GM12878 (cell line): ENCODE measurements at regions not wholly inside any gene's neighbourhood (a gene's known extent, or its start where the extent isn't known, plus 50 kb on each side); places are given as distances from the start of the nearest gene placed in this dataset.

ENCODE experiments used
- ATAC-seq: fragments of 200-7000 bp; cut with Tn5 transposase; 3 replicates; pipeline ENCODE4 v1.9.1; 2020; ENCODE audit warnings: mild to moderate bottlenecking, moderate library complexity
- BruUV-seq: library from RNA; stranded (reverse); fragments of 400-500 nt; replicated peaks from 2 replicates; lab custom pipeline; 2021; lab: Mats Ljungman, UMichigan
- CTCF ChIA-PET: fragments of 300-600 bp; sonication (Branson Sonifier 250); formaldehyde crosslinking; extraction: SDS; loops from one replicate; lab custom pipeline; 2021; ENCODE audit warnings: inconsistent platforms; lab: Yijun Ruan, JAX
- POLR2A ChIA-PET: fragments of 350-600 bp; formaldehyde crosslinking; extraction: SDS; loops from one replicate; lab custom pipeline; 2021; ENCODE audit warnings: inconsistent platforms; lab: Charles Lee
- RAD21 ChIA-PET: fragments of 300-600 bp; sonication (Branson Sonifier 250); formaldehyde crosslinking; loops from one replicate; lab custom pipeline; 2023; ENCODE audit warnings: antibody characterized with exemption; ENCODE audit not compliant: unreplicated experiment; lab: Charles Lee
- SMC1A ChIA-PET: fragments of 300-600 bp; sonication (Branson Sonifier 250); formaldehyde crosslinking; loops from one replicate; lab custom pipeline; 2023; ENCODE audit not compliant: unreplicated experiment, uncharacterized antibody; lab: Charles Lee
- DNase-seq: peaks from one replicate; pipeline ENCODE4 v3.0.0-alpha.2; 2011; ENCODE audit warnings: low read depth, low spot score
- FAIRE-seq: peaks from 3 replicates; lab custom pipeline; 2011; peaks lifted over from hg19 to GRCh38; lab: Jason Lieb, UNC
- H2AFZ ChIP-seq: 2 replicates; pipeline ENCODE4 v1.6.0; 2011; ENCODE audit warnings: low read depth, low read length, control low read depth; ENCODE audit not compliant: control insufficient read depth
- H3K27ac ChIP-seq: 2 replicates; pipeline ENCODE4 v1.5.1; 2011; ENCODE audit warnings: control low read depth; ENCODE audit not compliant: control insufficient read depth, insufficient read depth
- H3K27me3 ChIP-seq, 2 experiments: replicated peaks in 1 of 2; 2 replicates each; pipeline versions ENCODE4 v1.6.0 to v1.6.1; 2011; ENCODE audit warnings: low read length in 1 of 2; ENCODE audit not compliant: control insufficient read depth in 2 of 2, insufficient read depth in 2 of 2
- H3K36me3 ChIP-seq, 2 experiments: 2 replicates each; pipeline ENCODE4 v1.5.1; 2011; ENCODE audit warnings: low read length in 1 of 2; ENCODE audit not compliant: control insufficient read depth in 2 of 2, insufficient read depth in 2 of 2
- H3K4me1 ChIP-seq: 2 replicates; pipeline ENCODE4 v1.6.1; 2011; ENCODE audit warnings: mild to moderate bottlenecking, low read length, moderate library complexity, mixed read lengths; ENCODE audit not compliant: control insufficient read depth, insufficient read depth
- H3K4me2 ChIP-seq: 2 replicates; pipeline ENCODE4 v1.6.0; 2011; ENCODE audit warnings: control low read depth; ENCODE audit not compliant: control insufficient read depth, insufficient read depth
- H3K4me3 ChIP-seq: fragments of 200-600 bp; sonication (generic); 2 replicates; pipeline ENCODE4 v1.5.1; 2016
- H3K79me2 ChIP-seq: 2 replicates; pipeline ENCODE4 v1.6.0; 2011; ENCODE audit warnings: low read length; ENCODE audit not compliant: control insufficient read depth, insufficient read depth
- H3K9ac ChIP-seq: 2 replicates; pipeline ENCODE4 v1.8.0; 2011; ENCODE audit warnings: low read length, control low read depth, mixed read lengths; ENCODE audit not compliant: control insufficient read depth, insufficient read depth
- H3K9me3 ChIP-seq: replicated peaks from 3 replicates; pipeline ENCODE4 v1.5.1; 2011; ENCODE audit warnings: mild to moderate bottlenecking, low read length; ENCODE audit not compliant: control insufficient read depth, insufficient read depth
- H4K20me1 ChIP-seq: 2 replicates; pipeline ENCODE4 v1.6.0; 2011; ENCODE audit not compliant: control insufficient read depth, insufficient read depth
- BMI1 ChIP-seq: fragments of 450-650 bp; IDR thresholded peaks from 2 replicates; pipeline ENCODE4 v1.6.1; 2016; ENCODE audit warnings: mild to moderate bottlenecking, moderate library complexity, borderline replicate concordance
- CEBPB ChIP-seq, 2 experiments: fragments of 150-350 bp in 1 of 2; IDR thresholded peaks; 2 replicates each; pipeline ENCODE4 v1.6.1; 2012 to 2014; ENCODE audit warnings: low read depth in 2 of 2, low read length in 2 of 2, borderline replicate concordance in 1 of 2, inconsistent platforms in 1 of 2
- RAD21 ChIP-seq: IDR thresholded peaks from 2 replicates; pipeline ENCODE4 v1.6.1; 2011; ENCODE audit warnings: mild to moderate bottlenecking, low read depth, low read length, moderate library complexity; ENCODE audit not compliant: insufficient read depth
- SP1 ChIP-seq: IDR thresholded peaks from one replicate; pipeline ENCODE4 v1.6.1; 2011; ENCODE audit warnings: low read depth, low read length
- ZBED1 ChIP-seq: IDR thresholded peaks from 2 replicates; pipeline ENCODE4 v1.6.1; 2016; ENCODE audit warnings: borderline replicate concordance
- WGBS: methylation state at CpG from one replicate; pipeline ENCODE4 v1.1.6; 2016; ENCODE audit warnings: low lambda C conversion rate; ENCODE audit not compliant: insufficient replicate concordance, insufficient coverage; ENCODE audit errors: missing lambda C conversion rate; 5-methylcytosine and 5-hydroxymethylcytosine counted together
- in situ Hi-C: fragments of 300-500 bp; cut with MboI; formaldehyde crosslinking; loops from 9 replicates; pipeline ENCODE4 v1.14.3; 2018; ENCODE audit warnings: mixed read lengths
- intact Hi-C: fragments of 100-400 bp; cut with micrococcal nuclease; formaldehyde crosslinking; loops from one replicate; pipeline ENCODE4 v1.14.2; 2022; ENCODE audit not compliant: unreplicated experiment
- TF ChIP-seq, protein P1 (sequence below): fragments of 450-650 bp; IDR thresholded peaks from 2 replicates; pipeline ENCODE4 v1.6.1; 2017; ENCODE audit warnings: mild to moderate bottlenecking, low read depth, inconsistent platforms; ENCODE audit not compliant: poor library complexity, severe bottlenecking
- TF ChIP-seq, protein P2 (sequence below): fragments of 450-650 bp; formaldehyde crosslinking; IDR thresholded peaks from 2 replicates; pipeline ENCODE4 v1.4.0; 2020; ENCODE audit warnings: mild to moderate bottlenecking, moderate library complexity

DNA sequence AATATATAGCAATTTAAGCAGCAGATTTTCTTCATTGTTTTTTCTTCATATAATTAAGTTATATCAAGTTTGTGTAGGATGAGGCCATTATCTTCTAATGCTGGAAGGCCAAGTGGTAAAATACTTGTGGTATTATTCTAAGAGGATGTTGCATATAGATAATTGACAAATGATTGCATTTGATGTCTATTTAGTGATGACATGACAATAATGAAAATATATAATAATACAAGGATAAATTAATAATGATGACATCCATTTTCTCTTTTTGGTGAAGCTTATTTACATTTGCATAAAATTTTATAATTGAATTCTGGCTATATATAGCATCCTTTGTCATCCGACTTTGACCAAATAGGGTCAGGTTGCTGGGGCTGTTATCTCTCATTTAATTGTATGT, 195.4 kb upstream of the KCNJ16 start (continued):
- TF ChIP-seq, protein P1, sequence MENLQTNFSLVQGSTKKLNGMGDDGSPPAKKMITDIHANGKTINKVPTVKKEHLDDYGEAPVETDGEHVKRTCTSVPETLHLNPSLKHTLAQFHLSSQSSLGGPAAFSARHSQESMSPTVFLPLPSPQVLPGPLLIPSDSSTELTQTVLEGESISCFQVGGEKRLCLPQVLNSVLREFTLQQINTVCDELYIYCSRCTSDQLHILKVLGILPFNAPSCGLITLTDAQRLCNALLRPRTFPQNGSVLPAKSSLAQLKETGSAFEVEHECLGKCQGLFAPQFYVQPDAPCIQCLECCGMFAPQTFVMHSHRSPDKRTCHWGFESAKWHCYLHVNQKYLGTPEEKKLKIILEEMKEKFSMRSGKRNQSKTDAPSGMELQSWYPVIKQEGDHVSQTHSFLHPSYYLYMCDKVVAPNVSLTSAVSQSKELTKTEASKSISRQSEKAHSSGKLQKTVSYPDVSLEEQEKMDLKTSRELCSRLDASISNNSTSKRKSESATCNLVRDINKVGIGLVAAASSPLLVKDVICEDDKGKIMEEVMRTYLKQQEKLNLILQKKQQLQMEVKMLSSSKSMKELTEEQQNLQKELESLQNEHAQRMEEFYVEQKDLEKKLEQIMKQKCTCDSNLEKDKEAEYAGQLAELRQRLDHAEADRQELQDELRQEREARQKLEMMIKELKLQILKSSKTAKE, result no peak
- no peak for TF ChIP-seq ZBED1
- no peak for TF ChIP-seq BMI1
- TF ChIP-seq RAD21, result no peak

DNA sequence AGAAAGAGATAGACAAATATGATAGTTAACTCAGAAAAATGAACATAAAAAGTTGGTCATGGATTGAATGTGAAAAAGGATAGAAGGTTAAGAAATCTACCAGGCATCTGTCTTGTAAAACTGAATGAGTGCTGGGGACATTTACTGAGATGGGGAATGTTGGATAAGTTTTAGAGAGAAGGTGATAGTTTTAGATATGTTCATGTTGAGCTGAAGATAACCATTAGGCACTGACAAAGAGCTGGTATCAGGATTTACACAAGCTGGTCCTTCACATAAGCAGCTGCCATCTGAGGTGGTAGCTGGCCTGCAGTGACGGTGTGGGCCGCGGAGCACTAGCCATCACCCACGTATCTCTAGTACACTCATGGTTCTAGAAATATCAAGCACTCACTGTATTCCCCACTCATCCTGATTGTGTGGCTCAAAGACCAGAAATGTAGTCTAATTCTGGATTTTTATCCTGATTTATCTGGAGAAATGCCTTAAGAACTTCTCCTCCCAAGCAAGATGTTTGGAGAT, 194.4 kb upstream of the KCNJ16 start:
- Histone ChIP-seq H4K20me1 (no peaks in the 10 kb centered on the region), H2AFZ (no peak overlapping the region), H3K4me1 (no peaks in the 10 kb centered on the region), H3K9ac (no peak overlapping the region), H3K4me3 (no peak overlapping the region), H3K27me3 (no peaks in the 10 kb centered on the region), H3K79me2 (no peaks in the 10 kb centered on the region), H3K27ac (no peak overlapping the region), H3K9me3 (no peaks in the 10 kb centered on the region), H3K4me2 (no peak overlapping the region), H3K36me3 (no peaks in the 10 kb centered on the region)
- RAD21 ChIA-PET, result no interaction called here
- TF ChIP-seq CEBPB (IDR thresholded peaks at IDR 0.05; ENCODE audit: borderline replicate concordance in 1 of 2, low read depth in 2 of 2, low read length in 2 of 2), result no peak
- TF ChIP-seq, protein P2, sequence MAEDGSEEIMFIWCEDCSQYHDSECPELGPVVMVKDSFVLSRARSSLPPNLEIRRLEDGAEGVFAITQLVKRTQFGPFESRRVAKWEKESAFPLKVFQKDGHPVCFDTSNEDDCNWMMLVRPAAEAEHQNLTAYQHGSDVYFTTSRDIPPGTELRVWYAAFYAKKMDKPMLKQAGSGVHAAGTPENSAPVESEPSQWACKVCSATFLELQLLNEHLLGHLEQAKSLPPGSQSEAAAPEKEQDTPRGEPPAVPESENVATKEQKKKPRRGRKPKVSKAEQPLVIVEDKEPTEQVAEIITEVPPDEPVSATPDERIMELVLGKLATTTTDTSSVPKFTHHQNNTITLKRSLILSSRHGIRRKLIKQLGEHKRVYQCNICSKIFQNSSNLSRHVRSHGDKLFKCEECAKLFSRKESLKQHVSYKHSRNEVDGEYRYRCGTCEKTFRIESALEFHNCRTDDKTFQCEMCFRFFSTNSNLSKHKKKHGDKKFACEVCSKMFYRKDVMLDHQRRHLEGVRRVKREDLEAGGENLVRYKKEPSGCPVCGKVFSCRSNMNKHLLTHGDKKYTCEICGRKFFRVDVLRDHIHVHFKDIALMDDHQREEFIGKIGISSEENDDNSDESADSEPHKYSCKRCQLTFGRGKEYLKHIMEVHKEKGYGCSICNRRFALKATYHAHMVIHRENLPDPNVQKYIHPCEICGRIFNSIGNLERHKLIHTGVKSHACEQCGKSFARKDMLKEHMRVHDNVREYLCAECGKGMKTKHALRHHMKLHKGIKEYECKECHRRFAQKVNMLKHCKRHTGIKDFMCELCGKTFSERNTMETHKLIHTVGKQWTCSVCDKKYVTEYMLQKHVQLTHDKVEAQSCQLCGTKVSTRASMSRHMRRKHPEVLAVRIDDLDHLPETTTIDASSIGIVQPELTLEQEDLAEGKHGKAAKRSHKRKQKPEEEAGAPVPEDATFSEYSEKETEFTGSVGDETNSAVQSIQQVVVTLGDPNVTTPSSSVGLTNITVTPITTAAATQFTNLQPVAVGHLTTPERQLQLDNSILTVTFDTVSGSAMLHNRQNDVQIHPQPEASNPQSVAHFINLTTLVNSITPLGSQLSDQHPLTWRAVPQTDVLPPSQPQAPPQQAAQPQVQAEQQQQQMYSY (CRISPR knock-in tag), result no peak
- no peak for TF ChIP-seq SP1
- DNase-seq (no peak), ATAC-seq (no peak), FAIRE-seq (no peak)
- WGBS, result 36% methylated on average over 4 of the region's 4 CpGs
- in situ Hi-C loops (no loop called here), intact Hi-C loops (loop anchor here (10.0 kb wide), 1 partner anchor 264 kb away; no protein-coding TSS in a partner anchor)
- BruUV-seq, result no TSS peak
- SMC1A ChIA-PET, result no interaction called here
- POLR2A ChIA-PET, result no interaction called here
- CTCF ChIA-PET, result interaction anchor here (1.3 kb wide), 1 partner anchor 9 kb away, joined by 4 read pairs; no protein-coding TSS in a partner anchor
